Stimulated activated memory B cell treated with anti-CD40 and anti-IgM and Interleukin-4, amounts not matched to agents 10 μg/mL and 1 μg/mL and 100 μg/mL, for 72 hours (primary cell): ENCODE measurements at regions not wholly inside any gene's neighbourhood (a gene's known extent, or its start where the extent isn't known, plus 50 kb on each side); places are given as distances from the start of the nearest gene placed in this dataset.
"Not testable (repeated sequence)": the region's sequence is repeated elsewhere in the genome, so short reads cannot be mapped to it uniquely, and the experiment has no call there.

ENCODE experiments used
- ATAC-seq: fragments of 150-1000 bp; cut with Tn5 transposase; 2 replicates; pipeline ENCODE4 v1.10.0; 2021
- H3K27ac Mint-ChIP-seq: one replicate; pipeline ENCODE4 v1.8.0; 2022; ENCODE audit warnings: mild to moderate bottlenecking, mixed read lengths
- H3K27me3 Mint-ChIP-seq: one replicate; pipeline ENCODE4 v1.8.0; 2022; ENCODE audit warnings: mixed read lengths
- H3K36me3 Mint-ChIP-seq: one replicate; pipeline ENCODE4 v1.8.0; 2022; ENCODE audit warnings: mixed read lengths
- H3K4me1 Mint-ChIP-seq: one replicate; pipeline ENCODE4 v1.8.0; 2022; ENCODE audit warnings: mixed read lengths
- H3K4me3 Mint-ChIP-seq: one replicate; pipeline ENCODE4 v1.8.0; 2022; ENCODE audit warnings: mild to moderate bottlenecking, moderate library complexity, mixed read lengths
- H3K9me3 Mint-ChIP-seq: one replicate; pipeline ENCODE4 v1.8.0; 2022; ENCODE audit warnings: mixed read lengths

DNA sequence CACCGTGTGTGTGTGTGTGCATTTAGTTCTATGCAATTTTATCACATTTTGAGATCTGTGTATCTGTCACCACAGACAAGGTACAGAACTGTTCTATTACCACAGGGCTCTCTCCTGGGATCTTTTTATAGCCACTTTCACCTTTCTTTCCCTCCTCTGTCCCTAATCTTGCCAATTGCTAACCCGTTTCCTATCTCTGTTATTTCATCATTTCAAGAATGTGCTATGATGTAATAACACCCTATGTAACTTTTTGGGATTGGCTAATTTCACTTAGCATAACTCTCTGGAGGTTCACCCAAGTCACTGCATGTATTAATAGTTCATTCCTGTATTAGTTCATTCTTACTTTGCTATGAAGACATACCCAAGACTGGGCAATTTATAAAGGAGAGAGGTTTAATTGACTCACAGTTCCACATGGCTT, 657.7 kb downstream of the QKI start:
- no peaks in the 10 kb centered on the region for H3K27me3 Mint-ChIP-seq
- H3K36me3 Mint-ChIP-seq: no peaks in the 10 kb centered on the region
- H3K4me3 Mint-ChIP-seq: no peak overlapping the region
- H3K4me1 Mint-ChIP-seq: no peaks in the 10 kb centered on the region
- peaks cover 9% of the 10 kb centered on the region for H3K9me3 Mint-ChIP-seq
- no peak for ATAC-seq
- H3K27ac Mint-ChIP-seq: no peak overlapping the region

DNA sequence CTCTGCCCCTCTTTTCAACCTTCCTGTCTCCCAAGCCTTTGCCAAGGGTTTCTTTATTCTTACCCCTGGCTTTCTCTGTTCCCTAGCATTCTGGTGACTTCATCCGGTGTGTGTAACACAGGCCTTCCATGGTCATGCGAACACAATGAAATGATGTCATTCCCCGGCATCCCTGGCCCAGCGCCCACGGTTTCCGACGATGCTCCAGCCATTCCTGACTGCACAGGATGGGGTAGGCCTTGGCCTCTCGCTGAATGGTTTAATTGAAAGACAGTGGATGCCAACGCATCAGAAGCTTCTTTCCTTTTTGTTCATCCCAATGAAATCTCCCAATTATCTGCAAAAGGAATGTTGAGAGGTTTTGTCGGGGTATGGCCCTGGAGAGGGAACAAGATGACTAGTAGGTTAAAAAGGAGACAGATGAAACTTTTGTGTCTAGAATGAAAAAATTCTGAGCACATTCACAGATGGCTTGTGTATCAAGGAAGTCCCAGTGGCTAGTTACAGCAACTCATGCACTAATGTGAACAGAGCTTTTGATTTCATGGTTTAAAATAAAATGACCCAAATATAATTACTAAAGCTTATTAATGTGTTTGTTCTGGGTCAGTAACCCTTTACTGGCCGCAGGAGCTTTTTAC, 655.0 kb downstream of the QKI start:
- Mint-ChIP-seq H3K36me3 (no peaks in the 10 kb centered on the region), H3K4me1 (no peaks in the 10 kb centered on the region), H3K27me3 (no peaks in the 10 kb centered on the region), H3K27ac (no peak overlapping the region), H3K9me3 (peaks cover 5% of the 10 kb centered on the region), H3K4me3 (no peak overlapping the region)
- no peak for ATAC-seq

DNA sequence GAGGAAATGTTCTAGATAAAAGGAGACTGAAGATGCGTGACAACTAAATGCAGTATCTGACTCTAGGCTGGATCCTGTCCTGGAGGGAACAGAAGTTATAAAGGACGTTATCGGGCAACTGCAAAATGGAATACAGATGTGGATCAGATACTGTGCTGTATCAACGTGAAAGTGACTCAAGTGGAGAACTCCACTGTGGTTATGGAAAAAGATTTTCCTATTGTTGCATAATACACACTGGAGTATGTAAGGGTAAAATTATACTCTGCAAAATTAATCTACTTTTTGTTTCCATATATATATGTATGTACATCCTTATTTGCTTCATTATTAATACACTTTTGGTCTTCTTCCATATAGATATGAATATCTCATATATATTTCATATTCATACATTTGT, 654.0 kb downstream of the QKI start:
- H3K9me3 Mint-ChIP-seq: peaks cover 5% of the 10 kb centered on the region
- H3K27ac Mint-ChIP-seq: no peak overlapping the region
- no peaks in the 10 kb centered on the region for H3K36me3 Mint-ChIP-seq
- H3K4me1 Mint-ChIP-seq: no peaks in the 10 kb centered on the region
- no peak for ATAC-seq
- no peaks in the 10 kb centered on the region for H3K27me3 Mint-ChIP-seq
- H3K4me3 Mint-ChIP-seq: no peak overlapping the region

DNA sequence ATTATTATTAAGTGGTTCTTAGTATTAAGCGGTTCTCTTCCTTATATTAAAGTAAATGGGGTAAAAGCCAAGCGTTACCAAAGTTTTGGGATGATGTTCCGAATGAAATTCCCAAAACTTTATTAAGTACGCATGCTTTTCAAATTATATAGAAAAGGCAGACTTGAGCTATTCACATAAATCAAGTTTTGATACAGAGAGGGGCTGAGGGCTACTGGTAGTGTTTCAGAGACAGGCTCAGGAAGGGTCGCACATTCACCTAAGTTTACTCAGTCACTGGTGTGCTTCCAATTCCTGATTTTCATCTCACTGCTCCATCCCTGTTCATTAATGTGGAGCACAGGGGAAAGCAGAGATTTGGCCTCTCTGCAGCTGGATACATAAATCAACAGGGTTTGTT, 652.2 kb downstream of the QKI start:
- H3K27me3 Mint-ChIP-seq: peaks cover 17% of the 10 kb centered on the region
- ATAC-seq: no peak

GRCh38 chr6:164066335-164066734, 651.8 kb downstream of the QKI start:
- H3K4me1 Mint-ChIP-seq: no peaks in the 10 kb centered on the region
- H3K4me3 Mint-ChIP-seq: no peak overlapping the region
- H3K27me3 Mint-ChIP-seq: peaks cover 21% of the 10 kb centered on the region
- no peak for ATAC-seq
- no peaks in the 10 kb centered on the region for H3K9me3 Mint-ChIP-seq
- H3K27ac Mint-ChIP-seq: no peak overlapping the region
- H3K36me3 Mint-ChIP-seq: no peaks in the 10 kb centered on the region

More for the DNA sequence above, 652.2 kb downstream of the QKI start:
- Mint-ChIP-seq H3K27ac (no peak overlapping the region), H3K4me3 (no peak overlapping the region), H3K9me3 (no peaks in the 10 kb centered on the region), H3K4me1 (no peaks in the 10 kb centered on the region), H3K36me3 (no peaks in the 10 kb centered on the region)

- H3K27me3 Mint-ChIP-seq: peaks cover 21% of the 10 kb centered on the region
- no peak for ATAC-seq
- H3K36me3 Mint-ChIP-seq: no peaks in the 10 kb centered on the region
- no peak overlapping the region for H3K27ac Mint-ChIP-seq
- H3K9me3 Mint-ChIP-seq: no peaks in the 10 kb centered on the region
- H3K4me3 Mint-ChIP-seq: no peak overlapping the region
- no peaks in the 10 kb centered on the region for H3K4me1 Mint-ChIP-seq
Observed at GRCh38 chr6:164063346-164063745, 648.8 kb downstream of the QKI start.

DNA sequence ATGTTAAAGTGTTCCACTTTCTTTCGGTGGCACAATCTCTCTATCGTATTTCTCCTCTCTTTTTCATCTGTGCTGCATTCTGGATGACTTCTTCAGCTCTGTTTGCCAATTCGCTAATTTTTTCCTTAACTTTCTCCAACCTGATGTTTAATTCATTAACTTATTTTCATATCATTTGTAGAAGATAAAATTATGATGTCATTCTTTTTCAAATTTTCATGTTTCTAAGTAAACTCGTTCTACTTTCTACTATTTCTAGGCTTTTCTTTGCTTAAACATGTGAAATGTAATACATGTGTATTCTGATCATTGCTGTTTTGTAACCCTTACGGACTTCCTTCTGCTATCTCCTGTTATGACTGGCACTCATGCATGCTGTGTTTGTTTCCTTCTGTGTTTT, 648.4 kb downstream of the QKI start:
- no peaks in the 10 kb centered on the region for H3K36me3 Mint-ChIP-seq

DNA sequence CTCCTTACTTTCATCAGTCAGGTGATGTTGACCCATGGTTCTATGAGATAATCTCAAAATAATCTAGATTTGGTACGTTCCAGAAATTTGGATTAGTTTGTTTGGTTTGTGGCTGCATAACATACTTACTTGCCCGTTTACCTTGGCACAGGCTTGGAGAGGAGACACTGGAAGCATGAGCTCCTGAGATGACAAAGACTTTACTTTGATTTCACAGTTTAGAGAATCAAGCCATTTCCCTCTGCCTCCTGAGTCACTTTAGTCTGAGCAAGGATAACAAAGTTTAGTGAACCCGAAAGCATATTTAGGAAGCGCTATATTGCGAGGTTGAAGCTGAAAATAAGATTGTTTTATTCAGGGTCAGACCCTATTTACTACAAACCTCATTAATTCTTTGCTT, 643.4 kb downstream of the QKI start:
- ATAC-seq: no peak
- no peaks in the 10 kb centered on the region for H3K9me3 Mint-ChIP-seq
- no peaks in the 10 kb centered on the region for H3K4me1 Mint-ChIP-seq
- no peaks in the 10 kb centered on the region for H3K36me3 Mint-ChIP-seq
- H3K27ac Mint-ChIP-seq: no peak overlapping the region
- H3K4me3 Mint-ChIP-seq: no peak overlapping the region
- H3K27me3 Mint-ChIP-seq: peaks cover 15% of the 10 kb centered on the region

More for the DNA sequence above, 648.4 kb downstream of the QKI start:
- Mint-ChIP-seq H3K27me3 (peaks cover 21% of the 10 kb centered on the region), H3K4me1 (no peaks in the 10 kb centered on the region), H3K27ac (no peak overlapping the region), H3K9me3 (no peaks in the 10 kb centered on the region), H3K4me3 (no peak overlapping the region)
- no peak for ATAC-seq

DNA sequence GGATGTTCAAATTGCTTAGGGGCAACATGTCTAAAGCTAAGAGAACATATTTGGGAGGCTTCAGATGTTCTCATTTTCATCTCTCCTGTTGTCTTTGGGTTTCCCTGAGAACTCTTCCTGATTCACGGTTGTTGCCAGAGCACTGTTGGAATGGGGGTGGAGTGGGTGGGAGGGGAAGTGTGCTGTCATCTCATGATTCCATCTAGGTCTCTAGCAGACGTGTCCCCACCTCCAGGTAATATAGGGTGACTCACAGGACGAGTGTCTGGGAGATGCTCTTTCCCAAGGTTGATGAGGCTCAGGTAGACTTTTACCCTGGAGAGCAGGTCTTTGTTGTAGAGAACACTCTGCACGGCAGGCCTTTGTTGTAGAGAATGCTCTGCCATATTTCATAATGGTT, 636.9 kb downstream of the QKI start:
- Mint-ChIP-seq H3K36me3 (no peaks in the 10 kb centered on the region), H3K4me3 (no peak overlapping the region), H3K4me1 (no peaks in the 10 kb centered on the region), H3K27me3 (no peaks in the 10 kb centered on the region), H3K27ac (no peak overlapping the region), H3K9me3 (no peaks in the 10 kb centered on the region)
- ATAC-seq: peak; percentile 12

GRCh38 chr6:164049517-164049988, 635.0 kb downstream of the QKI start:
- no peaks in the 10 kb centered on the region for H3K4me1 Mint-ChIP-seq
- no peak overlapping the region for H3K4me3 Mint-ChIP-seq
- ATAC-seq: no peak
- no peaks in the 10 kb centered on the region for H3K36me3 Mint-ChIP-seq
- H3K27ac Mint-ChIP-seq: no peak overlapping the region
- no peaks in the 10 kb centered on the region for H3K9me3 Mint-ChIP-seq
- H3K27me3 Mint-ChIP-seq: no peaks in the 10 kb centered on the region

- Mint-ChIP-seq H3K27ac (no peak overlapping the region), H3K4me3 (no peak overlapping the region), H3K27me3 (no peaks in the 10 kb centered on the region), H3K4me1 (no peaks in the 10 kb centered on the region), H3K36me3 (no peaks in the 10 kb centered on the region), H3K9me3 (no peaks in the 10 kb centered on the region)
- ATAC-seq: no peak
Observed at GRCh38 chr6:164048840-164049516, 634.5 kb downstream of the QKI start.

DNA sequence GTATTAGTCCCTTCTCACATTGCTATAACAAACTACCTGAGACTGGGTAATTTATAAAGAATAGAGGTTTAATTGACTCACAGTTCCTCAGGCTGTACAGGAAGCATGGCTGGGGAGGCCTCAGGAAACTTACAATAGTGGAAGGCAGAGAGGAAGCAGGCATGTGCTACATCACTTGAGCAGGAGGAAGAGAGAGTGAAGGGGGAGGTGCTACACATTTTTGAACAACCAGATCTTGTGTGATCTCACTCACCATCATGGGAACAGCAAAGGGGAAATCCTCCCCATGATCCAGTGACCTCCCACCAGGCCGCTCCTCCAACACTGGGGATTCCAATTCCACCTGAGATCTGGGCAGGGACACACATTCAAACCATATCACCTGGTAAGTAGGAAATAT, 630.6 kb downstream of the QKI start:
- Mint-ChIP-seq H3K36me3 (no peaks in the 10 kb centered on the region), H3K4me1 (no peaks in the 10 kb centered on the region), H3K4me3 (no peak overlapping the region), H3K27me3 (no peaks in the 10 kb centered on the region), H3K9me3 (peaks cover 3% of the 10 kb centered on the region), H3K27ac (no peak overlapping the region)
- no peak for ATAC-seq

DNA sequence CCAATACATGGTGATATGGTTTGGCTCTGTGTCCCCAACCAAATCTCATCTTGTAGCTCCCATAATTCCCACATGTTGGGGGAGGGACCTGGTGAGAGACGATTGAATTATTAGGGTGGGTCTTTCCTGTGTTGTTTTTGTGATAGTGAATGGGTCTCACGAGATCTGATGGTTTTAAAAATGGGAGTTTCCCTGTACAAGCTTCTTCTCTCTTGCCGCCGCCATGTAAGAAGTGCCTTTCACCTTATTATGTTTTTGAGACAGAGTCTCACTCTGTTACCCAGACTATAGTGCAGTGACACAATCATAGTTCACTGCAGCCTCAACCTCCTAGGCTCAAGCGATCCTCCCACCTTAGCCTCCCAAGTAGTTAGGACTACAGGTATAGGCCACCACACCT, 629.1 kb downstream of the QKI start:
- H3K9me3 Mint-ChIP-seq, ATAC-seq, H3K4me3 Mint-ChIP-seq, H3K27me3 Mint-ChIP-seq, H3K4me1 Mint-ChIP-seq, H3K27ac Mint-ChIP-seq, H3K36me3 Mint-ChIP-seq: not testable (repeated sequence)

- no peaks in the 10 kb centered on the region for H3K36me3 Mint-ChIP-seq
- peaks cover 3% of the 10 kb centered on the region for H3K9me3 Mint-ChIP-seq
- ATAC-seq: no peak
- H3K4me1 Mint-ChIP-seq: no peaks in the 10 kb centered on the region
- H3K27ac Mint-ChIP-seq: no peak overlapping the region
- H3K4me3 Mint-ChIP-seq: no peak overlapping the region
- H3K27me3 Mint-ChIP-seq: peaks cover 10% of the 10 kb centered on the region
Observed at GRCh38 chr6:164042212-164042611, 627.7 kb downstream of the QKI start.

DNA sequence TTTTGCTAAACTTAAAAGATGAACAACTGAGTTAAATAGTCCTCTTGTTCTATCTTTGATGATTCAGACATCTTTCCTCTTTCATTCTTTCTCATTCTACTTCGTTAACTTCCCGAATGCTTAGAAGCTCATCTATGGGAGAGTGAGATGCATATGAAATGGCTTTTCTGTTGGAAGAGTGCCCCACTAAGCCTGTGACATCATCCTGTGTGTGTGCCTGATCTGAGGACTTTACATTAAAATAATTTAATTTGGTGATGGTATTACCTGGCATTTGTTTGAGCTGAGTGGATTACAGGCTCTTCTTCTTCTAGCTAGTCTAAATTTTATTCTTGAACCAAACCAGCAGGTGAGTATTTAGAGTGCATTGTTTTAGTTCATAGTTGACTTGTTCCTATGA, 626.5 kb downstream of the QKI start:
- H3K27me3 Mint-ChIP-seq: peaks cover 14% of the 10 kb centered on the region
- H3K4me3 Mint-ChIP-seq: no peak overlapping the region
- H3K9me3 Mint-ChIP-seq: peaks cover 3% of the 10 kb centered on the region
- no peaks in the 10 kb centered on the region for H3K4me1 Mint-ChIP-seq
- no peak for ATAC-seq
- H3K36me3 Mint-ChIP-seq: no peaks in the 10 kb centered on the region
- H3K27ac Mint-ChIP-seq: no peak overlapping the region

DNA sequence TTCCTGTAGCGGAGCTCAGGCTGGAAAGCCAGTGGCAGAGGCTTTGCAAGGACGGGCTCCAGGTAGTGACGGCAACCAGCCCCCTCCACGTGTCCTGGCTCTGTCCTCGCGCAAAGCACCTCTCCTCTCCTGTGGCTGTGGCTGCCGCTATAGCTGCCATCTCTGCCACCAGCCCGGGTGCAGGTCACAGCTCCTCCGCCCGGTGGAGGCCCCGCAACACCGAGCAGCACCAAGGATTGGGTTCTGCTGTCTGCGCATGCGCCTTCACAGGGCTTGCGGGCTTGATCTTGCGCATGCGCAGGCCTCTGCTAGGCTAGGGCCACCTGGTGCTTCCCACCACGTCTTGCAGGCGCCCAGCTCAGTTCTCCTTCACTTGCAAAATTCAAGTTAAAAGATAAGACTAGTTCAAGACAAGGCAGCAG, 625.4 kb downstream of the QKI start:
- peaks cover 3% of the 10 kb centered on the region for H3K9me3 Mint-ChIP-seq
- H3K4me3 Mint-ChIP-seq: peak overlapping the region; percentile 40
- H3K27ac Mint-ChIP-seq: no peak overlapping the region
- peak; percentile 70 for ATAC-seq
- no peaks in the 10 kb centered on the region for H3K4me1 Mint-ChIP-seq
- H3K36me3 Mint-ChIP-seq: no peaks in the 10 kb centered on the region
- H3K27me3 Mint-ChIP-seq: peaks cover 24% of the 10 kb centered on the region
